ENCODE measurements at regions not wholly inside any gene's neighbourhood (a gene's known extent, or its start where the extent isn't known, plus 50 kb on each side); places are given as distances from the start of the nearest gene placed in this dataset.

GRCh38 chr9:10773136-10773535 lies 160.3 kb upstream of the PTPRD start:
- intact Hi-C loops (cut with DNase I): no loop called here
- no peak overlapping the region for H3K4me3 ChIP-seq
- H3K4me1 ChIP-seq: no peaks in the 10 kb centered on the region
- ATAC-seq: no peak
- no peaks in the 10 kb centered on the region for H3K9me3 ChIP-seq
- H3K27me3 ChIP-seq (ENCODE audit: low read depth): no peaks in the 10 kb centered on the region
- H3K27ac ChIP-seq: no peak overlapping the region
- TF ChIP-seq, protein P1, sequence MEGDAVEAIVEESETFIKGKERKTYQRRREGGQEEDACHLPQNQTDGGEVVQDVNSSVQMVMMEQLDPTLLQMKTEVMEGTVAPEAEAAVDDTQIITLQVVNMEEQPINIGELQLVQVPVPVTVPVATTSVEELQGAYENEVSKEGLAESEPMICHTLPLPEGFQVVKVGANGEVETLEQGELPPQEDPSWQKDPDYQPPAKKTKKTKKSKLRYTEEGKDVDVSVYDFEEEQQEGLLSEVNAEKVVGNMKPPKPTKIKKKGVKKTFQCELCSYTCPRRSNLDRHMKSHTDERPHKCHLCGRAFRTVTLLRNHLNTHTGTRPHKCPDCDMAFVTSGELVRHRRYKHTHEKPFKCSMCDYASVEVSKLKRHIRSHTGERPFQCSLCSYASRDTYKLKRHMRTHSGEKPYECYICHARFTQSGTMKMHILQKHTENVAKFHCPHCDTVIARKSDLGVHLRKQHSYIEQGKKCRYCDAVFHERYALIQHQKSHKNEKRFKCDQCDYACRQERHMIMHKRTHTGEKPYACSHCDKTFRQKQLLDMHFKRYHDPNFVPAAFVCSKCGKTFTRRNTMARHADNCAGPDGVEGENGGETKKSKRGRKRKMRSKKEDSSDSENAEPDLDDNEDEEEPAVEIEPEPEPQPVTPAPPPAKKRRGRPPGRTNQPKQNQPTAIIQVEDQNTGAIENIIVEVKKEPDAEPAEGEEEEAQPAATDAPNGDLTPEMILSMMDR (IDR thresholded peaks at IDR 0.05): no peak
- DNase-seq: no peak
- no peaks in the 10 kb centered on the region for H3K36me3 ChIP-seq

DNA sequence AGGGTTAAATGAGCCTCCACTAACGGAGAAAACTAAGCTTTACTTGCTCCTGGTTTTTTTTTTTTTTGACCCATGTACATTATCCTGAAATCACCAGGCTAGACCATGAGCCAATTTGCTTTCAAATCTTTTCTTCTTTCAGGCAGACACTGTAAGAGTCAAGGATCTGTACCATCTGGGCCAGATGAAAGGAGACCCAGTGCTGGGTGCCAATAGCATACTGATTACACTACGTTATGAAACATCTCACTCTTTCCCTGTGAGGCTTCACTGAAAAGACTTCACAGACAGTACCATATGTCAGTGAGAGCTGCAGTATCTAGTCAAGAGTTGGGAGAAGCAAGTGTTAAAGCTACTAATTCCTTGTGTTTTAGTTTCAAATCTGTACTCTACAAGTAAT lies 161.2 kb upstream of the PTPRD start:
- ATAC-seq (no peak), DNase-seq (no peak)
- H3K9me3 ChIP-seq: no peaks in the 10 kb centered on the region
- no peaks in the 10 kb centered on the region for H3K4me1 ChIP-seq
- intact Hi-C loops (cut with DNase I): no loop called here
- no peak overlapping the region for H3K4me3 ChIP-seq
- no peak overlapping the region for H3K27ac ChIP-seq
- no peaks in the 10 kb centered on the region for H3K36me3 ChIP-seq
- TF ChIP-seq, protein P1 (IDR thresholded peaks at IDR 0.05): no peak
- no peaks in the 10 kb centered on the region for H3K27me3 ChIP-seq (ENCODE audit: low read depth)

GRCh38 chr9:10785255-10785654 lies 172.5 kb upstream of the PTPRD start:
- Histone ChIP-seq H3K36me3 (no peaks in the 10 kb centered on the region), H3K27me3 (ENCODE audit: low read depth) (no peaks in the 10 kb centered on the region), H3K9me3 (peaks cover 4% of the 10 kb centered on the region), H3K4me1 (no peaks in the 10 kb centered on the region), H3K27ac (no peak overlapping the region), H3K4me3 (no peak overlapping the region)
- TF ChIP-seq, protein P1 (IDR thresholded peaks at IDR 0.05): no peak
- ATAC-seq: no peak
- DNase-seq: no peak
- intact Hi-C loops (cut with DNase I): no loop called here

DNA sequence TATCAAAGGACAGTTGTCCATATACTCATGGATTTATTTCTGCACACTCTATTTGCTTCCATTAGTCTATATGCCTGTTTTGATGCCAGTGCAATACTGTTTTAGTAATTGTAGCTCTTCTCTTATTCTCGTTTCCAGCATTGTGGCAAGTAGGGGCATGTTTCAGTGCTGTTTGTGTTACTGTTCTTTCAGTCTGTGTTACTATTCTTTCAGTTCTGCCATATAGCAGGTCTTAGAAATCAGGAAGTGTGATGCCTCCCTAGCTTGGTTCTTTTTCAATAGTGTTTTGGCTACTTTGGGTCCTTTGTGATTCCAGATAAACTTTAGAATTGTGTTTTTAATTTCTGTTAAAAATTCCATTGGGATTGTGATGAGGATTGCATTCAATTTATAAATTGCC lies 180.5 kb upstream of the PTPRD start:
- TF ChIP-seq, protein P1 (IDR thresholded peaks at IDR 0.05): no peak
- Histone ChIP-seq H3K4me3 (no peak overlapping the region), H3K9me3 (no peaks in the 10 kb centered on the region), H3K27me3 (ENCODE audit: low read depth) (no peaks in the 10 kb centered on the region), H3K27ac (no peak overlapping the region), H3K4me1 (no peaks in the 10 kb centered on the region), H3K36me3 (no peaks in the 10 kb centered on the region)
- no peak for ATAC-seq
- intact Hi-C loops (cut with DNase I): no loop called here
- no peak for DNase-seq

DNA sequence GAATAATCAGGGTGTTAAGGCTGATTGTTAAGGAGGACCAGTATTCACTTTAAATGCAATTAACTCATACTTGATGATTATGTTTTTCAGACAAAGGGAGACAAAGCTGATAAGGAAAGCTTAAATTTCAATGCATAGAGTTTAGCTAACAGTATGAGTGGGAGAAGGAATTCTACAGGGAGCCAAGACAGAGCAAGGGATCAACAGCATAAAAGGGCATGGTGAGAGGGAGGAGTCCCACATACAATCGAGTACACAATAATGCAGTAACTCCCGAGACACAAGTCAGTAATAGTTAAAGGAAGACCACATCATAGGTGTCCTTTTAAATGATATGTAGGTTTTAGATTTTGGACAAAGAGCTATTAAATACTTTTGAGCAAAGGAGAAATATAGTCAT lies 191.7 kb upstream of the PTPRD start:
- Histone ChIP-seq H3K27ac (no peak overlapping the region), H3K9me3 (no peaks in the 10 kb centered on the region), H3K4me3 (no peak overlapping the region), H3K36me3 (no peaks in the 10 kb centered on the region), H3K4me1 (no peaks in the 10 kb centered on the region), H3K27me3 (ENCODE audit: low read depth) (no peaks in the 10 kb centered on the region)
- ATAC-seq: no peak
- no peak for DNase-seq
- intact Hi-C loops (cut with DNase I): no loop called here
- TF ChIP-seq, protein P1 (IDR thresholded peaks at IDR 0.05): no peak

DNA sequence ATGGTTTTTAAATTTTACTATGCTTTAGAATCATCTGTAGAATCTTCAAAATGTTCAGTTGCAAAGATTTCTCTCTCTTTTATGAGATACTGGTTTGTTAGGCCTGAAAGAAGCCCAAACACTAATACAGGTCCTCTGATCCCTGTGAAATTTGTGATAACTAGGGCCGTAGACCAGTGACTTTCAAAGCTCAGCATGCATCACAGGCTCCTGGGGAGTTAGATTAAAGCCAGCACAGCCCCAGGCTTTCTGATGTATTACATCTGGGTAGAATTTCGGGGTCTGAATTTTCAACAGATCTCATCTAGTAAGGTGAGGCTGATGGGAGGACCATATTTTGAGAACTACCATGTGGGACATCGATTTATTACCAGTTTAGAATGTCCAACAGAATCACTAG lies 194.1 kb upstream of the PTPRD start:
- Histone ChIP-seq H3K9me3 (no peaks in the 10 kb centered on the region), H3K27ac (no peak overlapping the region), H3K4me3 (no peak overlapping the region), H3K4me1 (no peaks in the 10 kb centered on the region), H3K27me3 (ENCODE audit: low read depth) (no peaks in the 10 kb centered on the region), H3K36me3 (no peaks in the 10 kb centered on the region)
- intact Hi-C loops (cut with DNase I): no loop called here
- TF ChIP-seq, protein P1 (IDR thresholded peaks at IDR 0.05): no peak
- no peak for ATAC-seq
- DNase-seq: no peak
